ENCODE measurements at regions not wholly inside any gene's neighbourhood (a gene's known extent, or its start where the extent isn't known, plus 50 kb on each side); places are given as distances from the start of the nearest gene placed in this dataset.

GRCh38 chr7:124444696-124445480 lies 320.7 kb downstream of the GPR37 start:
- TF ChIP-seq CTCF (IDR thresholded peaks at IDR 0.05; ENCODE audit: insufficient read depth, low read depth, low read length, missing control alignments): no peak
- DNase-seq (ENCODE audit: low read depth): no peak
- no peak overlapping the region for H3K4me3 ChIP-seq (ENCODE audit: low read length)

- TF ChIP-seq CTCF (IDR thresholded peaks at IDR 0.05; ENCODE audit: insufficient read depth, low read depth, low read length, missing control alignments): no peak
- DNase-seq (ENCODE audit: low read depth): no peak
- H3K4me3 ChIP-seq (ENCODE audit: low read length): no peak overlapping the region
These were observed 321.8 kb downstream of the GPR37 start for GRCh38 chr7:124443762-124444161.

- no peak overlapping the region for H3K4me3 ChIP-seq (ENCODE audit: low read length)
- no peak for TF ChIP-seq CTCF (IDR thresholded peaks at IDR 0.05; ENCODE audit: insufficient read depth, low read depth, low read length, missing control alignments)
- DNase-seq (ENCODE audit: low read depth): no peak
These were observed 325.5 kb downstream of the GPR37 start for GRCh38 chr7:124440081-124440480.

- TF ChIP-seq CTCF (IDR thresholded peaks at IDR 0.05; ENCODE audit: insufficient read depth, low read depth, low read length, missing control alignments): no peak
- no peak overlapping the region for H3K4me3 ChIP-seq (ENCODE audit: low read length)
- no peak for DNase-seq (ENCODE audit: low read depth)
These were observed 333.5 kb downstream of the GPR37 start for GRCh38 chr7:124432009-124432578.

GRCh38 chr7:124429923-124430322 lies 335.7 kb downstream of the GPR37 start:
- TF ChIP-seq CTCF (IDR thresholded peaks at IDR 0.05; ENCODE audit: insufficient read depth, low read depth, low read length, missing control alignments): no peak

GRCh38 chr7:124428781-124429180 lies 336.8 kb downstream of the GPR37 start:
- no peak for DNase-seq (ENCODE audit: low read depth)
- no peak for TF ChIP-seq CTCF (IDR thresholded peaks at IDR 0.05; ENCODE audit: insufficient read depth, low read depth, low read length, missing control alignments)
- no peak overlapping the region for H3K4me3 ChIP-seq (ENCODE audit: low read length)

More at GRCh38 chr7:124429923-124430322, 335.7 kb downstream of the GPR37 start:
- DNase-seq (ENCODE audit: low read depth): no peak
- no peak overlapping the region for H3K4me3 ChIP-seq (ENCODE audit: low read length)

Measured in epithelial cell of esophagus (primary cell).